ENCODE measurements at regions not wholly inside any gene's neighbourhood (a gene's known extent, or its start where the extent isn't known, plus 50 kb on each side); places are given as distances from the start of the nearest gene placed in this dataset.

DNA sequence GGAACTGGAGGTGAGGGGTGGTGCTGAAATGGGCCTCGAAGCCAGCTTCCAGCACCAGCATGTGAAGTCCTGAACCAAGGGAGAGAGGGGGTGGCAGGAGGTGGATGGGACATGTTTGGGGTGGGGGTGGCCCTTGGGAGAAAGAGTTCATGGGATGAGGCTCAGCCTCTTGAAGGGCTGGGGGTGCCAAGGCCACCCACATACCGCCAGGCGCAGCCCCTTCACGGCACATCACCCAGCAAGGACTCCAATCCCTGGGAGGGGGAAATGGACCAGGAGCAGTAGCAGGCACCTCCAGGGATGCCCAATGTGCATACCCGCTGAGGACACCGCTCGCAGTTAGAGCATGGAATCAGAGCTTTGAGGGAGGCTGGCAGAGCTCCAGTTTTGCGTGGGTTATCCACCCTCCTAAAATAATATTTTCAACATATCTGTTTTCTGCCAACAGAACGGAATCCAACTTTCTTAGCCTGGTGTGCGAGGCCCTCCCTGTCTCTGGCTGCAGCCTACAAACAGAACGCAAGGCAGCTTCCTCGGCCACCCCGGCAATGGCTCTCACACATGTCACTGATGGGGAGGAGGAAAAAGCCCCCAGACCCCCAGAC, 140.5 kb upstream of the VSTM2B start (continued):
- TF ChIP-seq, protein P1, sequence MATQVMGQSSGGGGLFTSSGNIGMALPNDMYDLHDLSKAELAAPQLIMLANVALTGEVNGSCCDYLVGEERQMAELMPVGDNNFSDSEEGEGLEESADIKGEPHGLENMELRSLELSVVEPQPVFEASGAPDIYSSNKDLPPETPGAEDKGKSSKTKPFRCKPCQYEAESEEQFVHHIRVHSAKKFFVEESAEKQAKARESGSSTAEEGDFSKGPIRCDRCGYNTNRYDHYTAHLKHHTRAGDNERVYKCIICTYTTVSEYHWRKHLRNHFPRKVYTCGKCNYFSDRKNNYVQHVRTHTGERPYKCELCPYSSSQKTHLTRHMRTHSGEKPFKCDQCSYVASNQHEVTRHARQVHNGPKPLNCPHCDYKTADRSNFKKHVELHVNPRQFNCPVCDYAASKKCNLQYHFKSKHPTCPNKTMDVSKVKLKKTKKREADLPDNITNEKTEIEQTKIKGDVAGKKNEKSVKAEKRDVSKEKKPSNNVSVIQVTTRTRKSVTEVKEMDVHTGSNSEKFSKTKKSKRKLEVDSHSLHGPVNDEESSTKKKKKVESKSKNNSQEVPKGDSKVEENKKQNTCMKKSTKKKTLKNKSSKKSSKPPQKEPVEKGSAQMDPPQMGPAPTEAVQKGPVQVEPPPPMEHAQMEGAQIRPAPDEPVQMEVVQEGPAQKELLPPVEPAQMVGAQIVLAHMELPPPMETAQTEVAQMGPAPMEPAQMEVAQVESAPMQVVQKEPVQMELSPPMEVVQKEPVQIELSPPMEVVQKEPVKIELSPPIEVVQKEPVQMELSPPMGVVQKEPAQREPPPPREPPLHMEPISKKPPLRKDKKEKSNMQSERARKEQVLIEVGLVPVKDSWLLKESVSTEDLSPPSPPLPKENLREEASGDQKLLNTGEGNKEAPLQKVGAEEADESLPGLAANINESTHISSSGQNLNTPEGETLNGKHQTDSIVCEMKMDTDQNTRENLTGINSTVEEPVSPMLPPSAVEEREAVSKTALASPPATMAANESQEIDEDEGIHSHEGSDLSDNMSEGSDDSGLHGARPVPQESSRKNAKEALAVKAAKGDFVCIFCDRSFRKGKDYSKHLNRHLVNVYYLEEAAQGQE (IDR thresholded peaks at IDR 0.05; ENCODE audit: low read depth): no peak
- TF ChIP-seq CEBPB (IDR thresholded peaks at IDR 0.05; ENCODE audit: low read depth) (no peak), YY1 (IDR thresholded peaks at IDR 0.05; ENCODE audit: extremely low read depth, insufficient replicate concordance, low read depth, low read length) (no peak), SRF (IDR thresholded peaks at IDR 0.05; ENCODE audit: low read depth) (no peak), SP1 (IDR thresholded peaks at IDR 0.05; ENCODE audit: low read depth) (no peak)

DNA sequence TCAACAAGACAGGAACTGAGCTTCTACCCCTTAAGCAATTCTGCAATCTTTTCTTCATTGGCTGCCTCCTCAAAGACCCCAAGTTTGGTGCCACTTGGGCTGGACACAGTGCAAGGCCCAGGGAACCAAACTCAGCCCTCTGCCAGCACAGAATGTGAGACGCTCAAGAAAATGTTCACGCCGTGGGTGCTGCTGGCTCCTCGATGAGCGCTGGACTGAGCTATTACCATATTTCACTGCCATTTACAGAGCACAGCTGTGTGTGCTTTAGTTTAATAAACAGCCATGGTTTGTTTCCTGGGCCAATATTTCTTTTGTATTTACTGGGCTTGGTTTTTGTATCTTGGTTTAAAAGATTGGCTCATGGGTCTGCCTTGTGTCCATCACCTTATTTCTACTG, 138.8 kb upstream of the VSTM2B start:
- H3K4me2 ChIP-seq (ENCODE audit: low read length): no peak overlapping the region
- POLR2A ChIA-PET: no interaction called here
- H3K9me2 ChIP-seq (ENCODE audit: insufficient read depth): no peaks in the 10 kb centered on the region
- no peaks in the 10 kb centered on the region for H3K4me1 ChIP-seq (ENCODE audit: control insufficient read depth in 1 of 2, insufficient read depth in 2 of 2, low read length in 2 of 2)
- no peaks in the 10 kb centered on the region for H4K20me1 ChIP-seq (ENCODE audit: insufficient read depth)
- peaks cover 4% of the 10 kb centered on the region; the same call in 1 of the 2 replicates for H3K27me3 ChIP-seq (ENCODE audit: insufficient read depth, low read length)
- no peaks in the 10 kb centered on the region for H3K36me3 ChIP-seq (ENCODE audit: control insufficient read depth in 1 of 2, insufficient read depth in 2 of 2, low read length in 2 of 2)
- H3K4me3 ChIP-seq (replicated peaks in 1 of 2; ENCODE audit: low read depth in 1 of 2, low read length in 2 of 2): no peak overlapping the region
- DNase-seq (ENCODE audit: low read depth, low spot score): no peak
- ATAC-seq: no peak
- no peak overlapping the region for H3K9ac ChIP-seq (ENCODE audit: low read length)
- H3K9me3 ChIP-seq (ENCODE audit: control insufficient read depth in 1 of 2, insufficient read depth in 1 of 2, low read depth in 1 of 2, low read length in 2 of 2): no peaks in the 10 kb centered on the region
- H3K79me2 ChIP-seq (ENCODE audit: insufficient read depth, low read length): no peaks in the 10 kb centered on the region
- TF ChIP-seq EGR1 (IDR thresholded peaks at IDR 0.05; ENCODE audit: low read depth) (no peak), TCF7L2 (IDR thresholded peaks at IDR 0.05; ENCODE audit: borderline replicate concordance, extremely low read depth, insufficient read depth, insufficient read length) (no peak), CEBPB (IDR thresholded peaks at IDR 0.05; ENCODE audit: low read depth) (no peak), SRF (IDR thresholded peaks at IDR 0.05; ENCODE audit: low read depth) (no peak)
- BruUV-seq (replicated peaks): no TSS peak
- H2AFZ ChIP-seq (ENCODE audit: low read depth, low read length, poor library complexity, severe bottlenecking): no peak overlapping the region
- CTCF ChIA-PET: no interaction called here
- no peak overlapping the region for H3K27ac ChIP-seq (ENCODE audit: low read depth, low read length)
- RAD21 ChIA-PET (ENCODE audit: low non-redundant PET in 1 of 2, low total read pairs in 2 of 2, uncharacterized antibody in 2 of 2, unreplicated experiment in 2 of 2): no interaction called here
- intact Hi-C loops (cut with micrococcal nuclease): no loop called here
